ENCODE measurements at regions not wholly inside any gene's neighbourhood (a gene's known extent, or its start where the extent isn't known, plus 50 kb on each side); places are given as distances from the start of the nearest gene placed in this dataset.
A peak's percentile ranks its signal among the peaks of the same experiment; 100 is the strongest.

- H3K36me3 ChIP-seq (ENCODE audit: control insufficient read depth in 2 of 2, insufficient read depth in 2 of 2, low read length in 1 of 2): no peaks in the 10 kb centered on the region
- 44 to 49% methylated on average over 3 of the region's 3 CpGs for WGBS, 2 donors
These were observed 69.4 kb downstream of the SAMD9 start for GRCh38 chr7:93048136-93048930.

DNA sequence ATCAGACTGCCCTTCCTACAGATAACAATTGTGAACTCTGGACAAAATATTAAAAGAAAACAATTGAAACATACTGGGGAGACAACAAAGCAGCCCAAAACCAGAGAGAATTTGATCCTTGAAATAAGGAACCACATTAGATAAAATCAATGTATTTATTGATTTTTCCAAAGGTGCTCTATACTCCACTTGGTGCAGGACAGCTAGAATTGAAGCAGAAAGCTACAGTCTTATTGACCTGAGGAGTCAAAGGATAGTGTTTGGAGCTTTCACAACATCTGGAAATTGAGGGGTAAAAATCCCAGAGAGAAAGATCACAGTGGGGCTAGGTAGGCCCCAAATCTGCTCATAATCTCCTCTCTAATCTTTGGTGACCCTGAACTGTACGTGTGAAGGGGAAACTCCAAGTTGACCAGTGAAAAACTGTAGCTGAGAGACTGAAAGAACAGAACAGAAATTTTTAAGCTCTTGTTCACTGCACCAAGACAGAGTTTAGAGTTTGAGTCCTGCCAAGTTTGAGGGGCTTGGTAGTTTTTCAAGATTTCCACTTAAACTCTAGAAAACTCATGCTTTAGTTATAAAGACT, 70.2 kb downstream of the SAMD9 start:
- H3K36me3 ChIP-seq (ENCODE audit: control insufficient read depth in 2 of 2, insufficient read depth in 2 of 2, low read length in 1 of 2): no peaks in the 10 kb centered on the region
- H3K4me1 ChIP-seq (ENCODE audit: control insufficient read depth in 2 of 2, insufficient read depth in 2 of 2, low read length in 1 of 2): peaks cover 0 to 4% of the 10 kb centered on the region in 2 donors
- no peak overlapping the region for H3K4me3 ChIP-seq (ENCODE audit: low read depth in 1 of 2, low read length in 2 of 2)
- no peak overlapping the region for H3K27ac ChIP-seq (ENCODE audit: low read depth in 2 of 2, low read length in 1 of 2)
- 64 to 80% methylated on average over 1 of the region's 1 CpG for WGBS, 2 donors
- no peaks in the 10 kb centered on the region for H3K9me3 ChIP-seq (ENCODE audit: control insufficient read depth in 2 of 2, insufficient read depth in 1 of 2, low read depth in 1 of 2, low read length in 1 of 2)
- no peaks in the 10 kb centered on the region for H3K27me3 ChIP-seq (ENCODE audit: control insufficient read depth in 1 of 2, insufficient read depth in 2 of 2, low read length in 2 of 2)

More at GRCh38 chr7:93048136-93048930, 69.4 kb downstream of the SAMD9 start:
- no peaks in the 10 kb centered on the region for H3K9me3 ChIP-seq (ENCODE audit: control insufficient read depth in 2 of 2, insufficient read depth in 1 of 2, low read depth in 1 of 2, low read length in 1 of 2)
- no peaks in the 10 kb centered on the region for H3K27me3 ChIP-seq (ENCODE audit: control insufficient read depth in 1 of 2, insufficient read depth in 2 of 2, low read length in 2 of 2)
- no peak overlapping the region for H3K4me3 ChIP-seq (ENCODE audit: low read depth in 1 of 2, low read length in 2 of 2)
- H3K27ac ChIP-seq (ENCODE audit: low read depth in 2 of 2, low read length in 1 of 2): no peak overlapping the region
- peaks cover 0 to 2% of the 10 kb centered on the region in 2 donors for H3K4me1 ChIP-seq (ENCODE audit: control insufficient read depth in 2 of 2, insufficient read depth in 2 of 2, low read length in 1 of 2)

- Histone ChIP-seq H3K27ac (ENCODE audit: low read depth in 2 of 2, low read length in 1 of 2) (no peak overlapping the region), H3K4me1 (ENCODE audit: control insufficient read depth in 2 of 2, insufficient read depth in 2 of 2, low read length in 1 of 2) (peaks cover 0 to 4% of the 10 kb centered on the region in 2 donors), H3K27me3 (ENCODE audit: control insufficient read depth in 1 of 2, insufficient read depth in 2 of 2, low read length in 2 of 2) (no peaks in the 10 kb centered on the region), H3K36me3 (ENCODE audit: control insufficient read depth in 2 of 2, insufficient read depth in 2 of 2, low read length in 1 of 2) (no peaks in the 10 kb centered on the region), H3K9me3 (ENCODE audit: control insufficient read depth in 2 of 2, insufficient read depth in 1 of 2, low read depth in 1 of 2, low read length in 1 of 2) (no peaks in the 10 kb centered on the region), H3K4me3 (ENCODE audit: low read depth in 1 of 2, low read length in 2 of 2) (no peak overlapping the region)
- 82 to 86% methylated on average over 4 of the region's 4 CpGs for WGBS, 2 donors
These were observed 71.1 kb downstream of the SAMD9 start for GRCh38 chr7:93046641-93047040.

- H3K9me3 ChIP-seq (ENCODE audit: control insufficient read depth in 2 of 2, insufficient read depth in 1 of 2, low read depth in 1 of 2, low read length in 1 of 2): no peaks in the 10 kb centered on the region
- no peak overlapping the region for H3K4me3 ChIP-seq (ENCODE audit: low read depth in 1 of 2, low read length in 2 of 2)
- no peak overlapping the region for H3K27ac ChIP-seq (ENCODE audit: low read depth in 2 of 2, low read length in 1 of 2)
- no peaks in the 10 kb centered on the region for H3K36me3 ChIP-seq (ENCODE audit: control insufficient read depth in 2 of 2, insufficient read depth in 2 of 2, low read length in 1 of 2)
- H3K27me3 ChIP-seq (ENCODE audit: control insufficient read depth in 1 of 2, insufficient read depth in 2 of 2, low read length in 2 of 2): no peaks in the 10 kb centered on the region
- H3K4me1 ChIP-seq (ENCODE audit: control insufficient read depth in 2 of 2, insufficient read depth in 2 of 2, low read length in 1 of 2): peaks cover 0 to 4% of the 10 kb centered on the region in 2 donors
- 83 to 86% methylated on average over 6 of the region's 6 CpGs for WGBS, 2 donors
These were observed 73.5 kb downstream of the SAMD9 start for GRCh38 chr7:93044147-93044810.

DNA sequence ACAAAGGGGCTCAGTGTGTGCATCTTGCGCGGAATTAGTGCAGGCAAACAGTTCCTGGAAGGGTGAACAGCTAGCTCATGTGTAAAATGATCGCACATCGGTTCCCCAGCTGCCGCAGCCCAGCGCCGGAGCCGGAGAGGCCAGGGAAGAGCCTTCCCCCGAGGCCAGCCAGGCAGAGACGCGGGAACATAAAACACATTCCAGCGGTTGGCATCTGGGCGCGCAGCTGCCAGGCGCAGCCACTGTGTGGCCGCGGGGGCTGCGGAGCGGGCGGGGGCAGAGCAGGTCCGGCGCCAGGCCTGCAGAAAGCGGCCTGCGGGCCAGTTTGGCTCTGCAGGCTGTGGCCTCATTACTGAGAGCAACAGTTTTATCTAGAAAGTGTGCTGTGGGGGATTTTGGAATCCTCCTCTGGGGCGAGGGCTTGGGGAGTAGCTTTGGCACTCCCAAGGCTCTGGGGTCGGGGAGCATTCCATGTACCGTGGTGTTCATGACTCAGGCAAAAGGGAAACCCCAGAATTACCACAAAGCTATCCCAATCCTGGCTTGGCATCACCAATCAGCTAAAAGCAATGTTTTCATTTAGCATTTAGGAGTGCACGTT, 74.3 kb downstream of the SAMD9 start:
- no peaks in the 10 kb centered on the region for H3K27me3 ChIP-seq (ENCODE audit: control insufficient read depth in 1 of 2, insufficient read depth in 2 of 2, low read length in 2 of 2)
- peak overlapping the region; percentile 25 to 38 for H3K4me3 ChIP-seq (ENCODE audit: low read depth in 1 of 2, low read length in 2 of 2)
- H3K27ac ChIP-seq (ENCODE audit: low read depth in 2 of 2, low read length in 1 of 2): peak overlapping the region in 1 of 2 donors; percentile 28
- no peaks in the 10 kb centered on the region for H3K36me3 ChIP-seq (ENCODE audit: control insufficient read depth in 2 of 2, insufficient read depth in 2 of 2, low read length in 1 of 2)
- 23% methylated on average over 28 of the region's 28 CpGs for WGBS, 2 donors
- H3K4me1 ChIP-seq (ENCODE audit: control insufficient read depth in 2 of 2, insufficient read depth in 2 of 2, low read length in 1 of 2): peaks cover 0 to 4% of the 10 kb centered on the region in 2 donors
- no peaks in the 10 kb centered on the region for H3K9me3 ChIP-seq (ENCODE audit: control insufficient read depth in 2 of 2, insufficient read depth in 1 of 2, low read depth in 1 of 2, low read length in 1 of 2)

DNA sequence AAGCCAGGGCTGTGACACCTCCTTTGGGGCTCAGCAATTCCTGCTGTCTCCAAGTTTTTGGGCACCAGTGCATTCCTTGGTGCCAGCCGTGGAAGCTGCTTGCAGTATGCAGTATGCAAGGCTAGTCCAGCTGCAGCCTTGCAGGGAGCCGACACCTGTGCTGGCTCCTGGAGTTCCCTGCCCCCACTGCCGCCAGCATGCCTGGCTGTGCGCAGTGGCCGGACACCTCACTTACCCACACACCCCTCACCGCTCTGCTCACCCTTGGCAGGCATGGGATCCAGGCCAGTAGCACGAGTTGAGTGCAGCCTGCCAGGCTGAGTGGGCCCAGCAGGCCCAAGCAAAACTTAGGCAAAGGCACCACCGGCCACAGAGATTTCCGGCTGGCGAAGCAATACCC, 77.4 kb downstream of the SAMD9 start:
- WGBS, 2 donors: 83 to 84% methylated on average over 10 of the region's 10 CpGs
- H3K9me3 ChIP-seq (ENCODE audit: control insufficient read depth in 2 of 2, insufficient read depth in 1 of 2, low read depth in 1 of 2, low read length in 1 of 2): no peaks in the 10 kb centered on the region
- no peaks in the 10 kb centered on the region for H3K36me3 ChIP-seq (ENCODE audit: control insufficient read depth in 2 of 2, insufficient read depth in 2 of 2, low read length in 1 of 2)
- H3K27me3 ChIP-seq (ENCODE audit: control insufficient read depth in 1 of 2, insufficient read depth in 2 of 2, low read length in 2 of 2): no peaks in the 10 kb centered on the region
- H3K27ac ChIP-seq (ENCODE audit: low read depth in 2 of 2, low read length in 1 of 2): no peak overlapping the region
- no peak overlapping the region for H3K4me3 ChIP-seq (ENCODE audit: low read depth in 1 of 2, low read length in 2 of 2)
- peaks cover 0 to 4% of the 10 kb centered on the region in 2 donors for H3K4me1 ChIP-seq (ENCODE audit: control insufficient read depth in 2 of 2, insufficient read depth in 2 of 2, low read length in 1 of 2)

DNA sequence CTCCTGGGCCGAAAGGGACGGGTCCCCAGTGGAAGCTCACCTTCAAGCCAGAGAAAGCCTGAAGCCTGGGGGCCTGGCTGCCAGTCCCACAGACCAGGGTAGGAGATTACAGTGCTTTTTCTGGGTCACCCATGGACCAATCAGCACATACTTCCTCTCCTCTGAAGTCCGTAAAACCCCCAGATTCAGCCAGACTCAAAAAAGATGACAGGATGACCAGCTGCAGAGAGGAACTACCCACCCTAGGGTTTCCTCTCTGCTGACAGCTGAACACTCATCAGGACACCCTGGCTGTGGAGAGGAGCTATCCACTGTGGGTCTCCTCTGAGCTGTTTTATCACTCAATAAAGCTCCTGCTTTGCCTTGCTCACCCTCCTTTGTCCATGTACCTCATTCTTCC, 78.0 kb downstream of the SAMD9 start:
- no peaks in the 10 kb centered on the region for H3K36me3 ChIP-seq (ENCODE audit: control insufficient read depth in 2 of 2, insufficient read depth in 2 of 2, low read length in 1 of 2)
- no peaks in the 10 kb centered on the region for H3K27me3 ChIP-seq (ENCODE audit: control insufficient read depth in 1 of 2, insufficient read depth in 2 of 2, low read length in 2 of 2)
- 89% methylated on average over 3 of the region's 3 CpGs for WGBS, 2 donors
- no peak overlapping the region for H3K27ac ChIP-seq (ENCODE audit: low read depth in 2 of 2, low read length in 1 of 2)
- no peak overlapping the region for H3K4me3 ChIP-seq (ENCODE audit: low read depth in 1 of 2, low read length in 2 of 2)
- peaks cover 0 to 4% of the 10 kb centered on the region in 2 donors for H3K4me1 ChIP-seq (ENCODE audit: control insufficient read depth in 2 of 2, insufficient read depth in 2 of 2, low read length in 1 of 2)
- H3K9me3 ChIP-seq (ENCODE audit: control insufficient read depth in 2 of 2, insufficient read depth in 1 of 2, low read depth in 1 of 2, low read length in 1 of 2): no peaks in the 10 kb centered on the region

GRCh38 chr7:93039282-93039681, 78.5 kb downstream of the SAMD9 start:
- no peaks in the 10 kb centered on the region for H3K9me3 ChIP-seq (ENCODE audit: control insufficient read depth in 2 of 2, insufficient read depth in 1 of 2, low read depth in 1 of 2, low read length in 1 of 2)
- H3K4me3 ChIP-seq (ENCODE audit: low read depth in 1 of 2, low read length in 2 of 2): no peak overlapping the region
- H3K36me3 ChIP-seq (ENCODE audit: control insufficient read depth in 2 of 2, insufficient read depth in 2 of 2, low read length in 1 of 2): no peaks in the 10 kb centered on the region
- H3K27me3 ChIP-seq (ENCODE audit: control insufficient read depth in 1 of 2, insufficient read depth in 2 of 2, low read length in 2 of 2): no peaks in the 10 kb centered on the region
- no peak overlapping the region for H3K27ac ChIP-seq (ENCODE audit: low read depth in 2 of 2, low read length in 1 of 2)
- 75 to 91% methylated on average over 3 of the region's 3 CpGs for WGBS, 2 donors
- H3K4me1 ChIP-seq (ENCODE audit: control insufficient read depth in 2 of 2, insufficient read depth in 2 of 2, low read length in 1 of 2): peaks cover 0 to 4% of the 10 kb centered on the region in 2 donors

DNA sequence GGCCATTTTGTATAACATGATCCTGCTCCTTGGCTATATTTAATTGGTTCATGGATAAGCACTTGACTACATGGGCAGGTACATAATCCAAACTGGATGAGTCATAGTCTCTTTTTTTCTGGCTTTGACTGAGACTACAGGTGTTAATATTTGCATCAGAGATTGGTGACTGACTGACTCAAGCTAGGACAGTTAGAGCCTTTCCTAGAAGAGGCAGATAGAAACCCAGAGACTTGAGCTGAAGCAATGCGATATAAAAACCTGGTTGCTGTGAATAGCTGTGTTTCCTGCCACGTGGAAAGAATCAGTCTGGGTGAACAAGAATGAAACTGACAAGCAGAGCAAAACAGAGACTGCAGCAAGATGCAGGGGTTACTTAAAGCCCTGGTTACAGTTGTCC, 81.0 kb downstream of the SAMD9 start:
- no peaks in the 10 kb centered on the region for H3K9me3 ChIP-seq (ENCODE audit: control insufficient read depth in 2 of 2, insufficient read depth in 1 of 2, low read depth in 1 of 2, low read length in 1 of 2)
- no peak overlapping the region for H3K4me3 ChIP-seq (ENCODE audit: low read depth in 1 of 2, low read length in 2 of 2)
- H3K27me3 ChIP-seq (ENCODE audit: control insufficient read depth in 1 of 2, insufficient read depth in 2 of 2, low read length in 2 of 2): no peaks in the 10 kb centered on the region
- WGBS, 2 donors: 45 to 47% methylated on average over 2 of the region's 2 CpGs
- no peaks in the 10 kb centered on the region for H3K4me1 ChIP-seq (ENCODE audit: control insufficient read depth in 2 of 2, insufficient read depth in 2 of 2, low read length in 1 of 2)
- no peaks in the 10 kb centered on the region for H3K36me3 ChIP-seq (ENCODE audit: control insufficient read depth in 2 of 2, insufficient read depth in 2 of 2, low read length in 1 of 2)
- no peak overlapping the region for H3K27ac ChIP-seq (ENCODE audit: low read depth in 2 of 2, low read length in 1 of 2)

All from esophagus (tissue), 2 donors.